ENCODE measurements at regions not wholly inside any gene's neighbourhood (a gene's known extent, or its start where the extent isn't known, plus 50 kb on each side); places are given as distances from the start of the nearest gene placed in this dataset.

DNA sequence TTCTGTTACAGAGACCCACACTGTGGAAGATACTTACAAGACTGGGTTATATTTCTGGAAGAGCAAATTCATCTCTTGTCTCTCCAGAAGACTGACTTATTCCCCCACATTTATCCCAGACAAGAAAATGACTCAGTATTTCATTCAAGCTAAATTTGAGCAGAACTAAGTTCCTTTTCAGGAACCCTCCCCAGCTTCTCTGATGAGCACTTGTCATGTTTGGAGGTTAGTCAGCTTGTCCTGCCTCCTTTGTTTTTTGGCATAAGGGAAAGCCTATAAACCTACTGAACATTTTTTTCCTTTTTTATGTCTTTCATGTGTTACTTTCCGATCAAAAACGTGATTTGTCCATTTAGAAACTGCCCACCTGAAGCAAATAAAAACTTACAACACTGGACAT lies 198.0 kb downstream of the C16orf95 start:
- TF ChIP-seq, protein P1, sequence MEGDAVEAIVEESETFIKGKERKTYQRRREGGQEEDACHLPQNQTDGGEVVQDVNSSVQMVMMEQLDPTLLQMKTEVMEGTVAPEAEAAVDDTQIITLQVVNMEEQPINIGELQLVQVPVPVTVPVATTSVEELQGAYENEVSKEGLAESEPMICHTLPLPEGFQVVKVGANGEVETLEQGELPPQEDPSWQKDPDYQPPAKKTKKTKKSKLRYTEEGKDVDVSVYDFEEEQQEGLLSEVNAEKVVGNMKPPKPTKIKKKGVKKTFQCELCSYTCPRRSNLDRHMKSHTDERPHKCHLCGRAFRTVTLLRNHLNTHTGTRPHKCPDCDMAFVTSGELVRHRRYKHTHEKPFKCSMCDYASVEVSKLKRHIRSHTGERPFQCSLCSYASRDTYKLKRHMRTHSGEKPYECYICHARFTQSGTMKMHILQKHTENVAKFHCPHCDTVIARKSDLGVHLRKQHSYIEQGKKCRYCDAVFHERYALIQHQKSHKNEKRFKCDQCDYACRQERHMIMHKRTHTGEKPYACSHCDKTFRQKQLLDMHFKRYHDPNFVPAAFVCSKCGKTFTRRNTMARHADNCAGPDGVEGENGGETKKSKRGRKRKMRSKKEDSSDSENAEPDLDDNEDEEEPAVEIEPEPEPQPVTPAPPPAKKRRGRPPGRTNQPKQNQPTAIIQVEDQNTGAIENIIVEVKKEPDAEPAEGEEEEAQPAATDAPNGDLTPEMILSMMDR (conservative IDR thresholded peaks at IDR 0.05; ENCODE audit: low read length) = no peak
- no peak for TF ChIP-seq EZH2phosphoT487 (IDR thresholded peaks at IDR 0.05; ENCODE audit: borderline replicate concordance, low read depth, low read length)

All from OCI-LY7 (cell line).